ENCODE measurements at regions not wholly inside any gene's neighbourhood (a gene's known extent, or its start where the extent isn't known, plus 50 kb on each side); places are given as distances from the start of the nearest gene placed in this dataset.

DNA sequence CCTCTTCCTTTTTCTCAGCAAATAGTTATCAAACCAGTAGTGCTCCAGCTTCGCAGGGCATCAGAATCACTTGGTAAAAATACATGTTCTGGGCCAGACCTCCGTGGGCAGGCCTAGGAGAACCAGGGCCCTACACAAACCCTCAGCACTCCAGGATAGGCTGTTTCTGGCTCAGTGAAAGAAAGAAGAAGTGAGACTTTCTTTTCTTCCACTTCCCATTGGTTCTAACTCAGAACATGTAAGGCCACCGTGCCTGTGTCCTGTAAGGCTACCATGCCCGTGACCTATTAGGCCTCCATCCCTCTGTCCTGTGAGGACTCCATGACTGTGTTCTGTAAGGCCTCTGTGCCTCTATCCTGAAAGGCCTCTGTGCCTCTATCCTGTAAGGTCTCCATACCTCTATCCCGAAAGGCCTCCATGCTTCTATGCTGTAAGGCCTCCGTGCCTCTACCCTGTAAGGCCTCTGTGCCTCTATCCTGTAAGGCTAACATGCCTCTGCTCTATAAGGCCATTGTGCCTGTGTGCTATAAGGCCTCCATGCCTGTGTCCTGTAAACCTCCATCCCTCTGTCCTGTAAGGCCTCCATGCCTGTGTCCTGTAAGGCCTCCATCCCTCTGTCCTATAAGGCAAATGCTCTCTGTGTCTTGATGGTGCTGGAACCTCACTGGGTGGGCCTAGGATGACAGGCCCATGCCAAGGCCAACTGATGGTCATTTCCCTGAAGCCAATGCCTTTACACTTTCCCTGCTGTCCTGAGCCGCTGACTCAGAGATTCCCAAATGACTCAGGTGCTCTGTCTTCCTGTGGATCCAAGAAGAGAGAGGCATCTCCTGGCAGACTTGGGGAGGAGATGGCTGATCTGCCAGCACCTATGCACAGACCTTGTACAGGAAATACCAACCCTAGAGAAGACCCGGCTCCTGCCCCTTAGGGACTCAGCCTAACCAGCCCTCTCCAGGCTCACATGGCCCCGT lies 96.6 kb upstream of the CACUL1 start:
- H2AK5ac ChIP-seq (ENCODE audit: low read length), result no peak overlapping the region
- H3K9ac ChIP-seq (ENCODE audit: low read length), result no peak overlapping the region
- no peak overlapping the region for H3K14ac ChIP-seq (ENCODE audit: low read length)
- no peak overlapping the region for H2BK5ac ChIP-seq (ENCODE audit: low read depth, low read length, poor library complexity)
- no peak overlapping the region for H3K4me3 ChIP-seq (ENCODE audit: low read depth, low read length)
- no peak overlapping the region for H3K27ac ChIP-seq (ENCODE audit: low read depth, low read length)
- H2BK12ac ChIP-seq (ENCODE audit: low read length), result no peak overlapping the region
- no peak overlapping the region for H4K12ac ChIP-seq (ENCODE audit: low read depth, low read length)
- no peak overlapping the region for H2BK120ac ChIP-seq (ENCODE audit: insufficient read depth, low read length, poor library complexity)
- H3K23ac ChIP-seq (ENCODE audit: low read length), result no peak overlapping the region
- H3K18ac ChIP-seq (ENCODE audit: low read length), result no peak overlapping the region
- no peak overlapping the region for H3K4ac ChIP-seq (ENCODE audit: low read depth, low read length)
- H3K79me2 ChIP-seq (ENCODE audit: control insufficient read depth, insufficient read depth, low read length, poor library complexity), result no peaks in the 10 kb centered on the region
- no peaks in the 10 kb centered on the region for H3K36me3 ChIP-seq (ENCODE audit: control insufficient read depth in 1 of 2, insufficient read depth in 2 of 2, low read length in 2 of 2)
- H4K8ac ChIP-seq (ENCODE audit: low read depth, low read length), result no peak overlapping the region
- no peaks in the 10 kb centered on the region for H3K79me1 ChIP-seq (ENCODE audit: low read length)
- WGBS (ENCODE audit: extremely low coverage, insufficient coverage, insufficient read length), result no CpG with 5 or more reads among the region's 9 CpGs
- H3K4me1 ChIP-seq (ENCODE audit: control insufficient read depth in 1 of 2, insufficient read depth in 2 of 2, low read length in 2 of 2), result no peaks in the 10 kb centered on the region
- no peak for DNase-seq
- no peaks in the 10 kb centered on the region for H3K9me3 ChIP-seq (ENCODE audit: insufficient read depth, low read depth, low read length)
- no peak overlapping the region for H4K91ac ChIP-seq (ENCODE audit: low read depth, low read length)
- no peak overlapping the region for H2AFZ ChIP-seq (ENCODE audit: insufficient read depth, low read length, poor library complexity)
- H3K27me3 ChIP-seq (ENCODE audit: insufficient read depth, low read length), result no peaks in the 10 kb centered on the region
- no peak overlapping the region for H3K4me2 ChIP-seq (ENCODE audit: low read length)

DNA sequence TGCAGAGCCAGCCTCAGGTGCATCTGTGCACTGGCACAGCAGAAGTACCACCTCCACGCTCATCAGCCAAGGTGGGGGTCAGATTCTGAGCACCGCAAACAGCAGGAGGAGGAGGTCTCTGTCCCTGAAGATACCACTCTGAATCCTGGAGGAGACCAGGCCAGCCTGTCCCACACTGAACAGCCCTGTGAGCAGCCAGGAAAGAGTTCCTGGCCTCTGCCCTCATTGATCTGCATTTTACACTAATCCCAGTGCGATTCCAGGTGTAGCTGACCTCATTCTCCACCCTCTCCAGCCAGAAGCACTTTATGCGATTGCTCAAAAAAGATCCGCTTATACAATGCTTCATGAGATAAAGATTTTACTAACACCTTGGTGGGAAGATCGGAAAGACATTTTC lies 99.1 kb upstream of the CACUL1 start:
- H3K4me1 ChIP-seq (ENCODE audit: control insufficient read depth in 1 of 2, insufficient read depth in 2 of 2, low read length in 2 of 2), result no peaks in the 10 kb centered on the region

DNA sequence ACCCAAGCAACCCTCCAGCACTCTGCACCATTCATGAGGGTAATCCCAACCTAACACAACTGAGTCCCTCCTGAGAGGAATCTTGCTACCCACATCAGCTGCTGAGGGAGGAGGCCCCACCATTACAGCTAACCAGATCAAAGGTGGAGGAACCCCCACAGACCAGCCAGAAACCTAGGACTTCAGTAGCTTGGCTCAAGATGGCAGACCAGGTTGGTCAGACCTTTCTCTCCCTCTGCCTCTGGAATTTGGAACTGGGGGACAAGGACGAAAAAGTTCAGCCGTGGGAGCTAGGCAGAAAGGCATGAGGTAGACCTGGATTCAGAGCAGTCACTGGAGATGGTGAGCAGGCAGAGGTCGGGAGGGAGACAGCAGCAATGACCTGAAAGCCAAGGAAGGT lies 101.3 kb upstream of the CACUL1 start:
- Histone ChIP-seq H3K18ac (ENCODE audit: low read length) (no peak overlapping the region), H3K4me3 (ENCODE audit: low read depth, low read length) (peak overlapping the region; percentile 1), H3K9ac (ENCODE audit: low read length) (no peak overlapping the region), H4K12ac (ENCODE audit: low read depth, low read length) (no peak overlapping the region), H2BK12ac (ENCODE audit: low read length) (no peak overlapping the region), H3K36me3 (ENCODE audit: control insufficient read depth in 1 of 2, insufficient read depth in 2 of 2, low read length in 2 of 2) (no peaks in the 10 kb centered on the region), H3K14ac (ENCODE audit: low read length) (no peak overlapping the region), H3K79me2 (ENCODE audit: control insufficient read depth, insufficient read depth, low read length, poor library complexity) (no peaks in the 10 kb centered on the region), H2AK5ac (ENCODE audit: low read length) (no peak overlapping the region), H3K79me1 (ENCODE audit: low read length) (no peaks in the 10 kb centered on the region), H3K27me3 (ENCODE audit: insufficient read depth, low read length) (no peaks in the 10 kb centered on the region), H4K8ac (ENCODE audit: low read depth, low read length) (no peak overlapping the region), H2BK120ac (ENCODE audit: insufficient read depth, low read length, poor library complexity) (no peak overlapping the region), H3K4me2 (ENCODE audit: low read length) (no peak overlapping the region), H3K27ac (ENCODE audit: low read depth, low read length) (no peak overlapping the region), H2AFZ (ENCODE audit: insufficient read depth, low read length, poor library complexity) (no peak overlapping the region), H3K23ac (ENCODE audit: low read length) (no peak overlapping the region), H2BK5ac (ENCODE audit: low read depth, low read length, poor library complexity) (no peak overlapping the region), H3K4ac (ENCODE audit: low read depth, low read length) (no peak overlapping the region), H4K91ac (ENCODE audit: low read depth, low read length) (no peak overlapping the region), H3K4me1 (ENCODE audit: control insufficient read depth in 1 of 2, insufficient read depth in 2 of 2, low read length in 2 of 2) (no peaks in the 10 kb centered on the region), H3K9me3 (ENCODE audit: insufficient read depth, low read depth, low read length) (peaks cover 4% of the 10 kb centered on the region)
- no peak for DNase-seq
- no CpG with 5 or more reads among the region's 3 CpGs for WGBS (ENCODE audit: extremely low coverage, insufficient coverage, insufficient read length)

More for the DNA sequence above, 99.1 kb upstream of the CACUL1 start:
- no peak overlapping the region for H2BK12ac ChIP-seq (ENCODE audit: low read length)
- H3K27me3 ChIP-seq (ENCODE audit: insufficient read depth, low read length), result no peaks in the 10 kb centered on the region
- DNase-seq, result no peak
- H3K4ac ChIP-seq (ENCODE audit: low read depth, low read length), result no peak overlapping the region
- H2BK5ac ChIP-seq (ENCODE audit: low read depth, low read length, poor library complexity), result no peak overlapping the region
- no peak overlapping the region for H3K18ac ChIP-seq (ENCODE audit: low read length)
- H3K23ac ChIP-seq (ENCODE audit: low read length), result no peak overlapping the region
- H3K14ac ChIP-seq (ENCODE audit: low read length), result no peak overlapping the region
- no peak overlapping the region for H3K4me3 ChIP-seq (ENCODE audit: low read depth, low read length)
- H3K36me3 ChIP-seq (ENCODE audit: control insufficient read depth in 1 of 2, insufficient read depth in 2 of 2, low read length in 2 of 2), result no peaks in the 10 kb centered on the region
- H3K79me2 ChIP-seq (ENCODE audit: control insufficient read depth, insufficient read depth, low read length, poor library complexity), result no peaks in the 10 kb centered on the region
- no peak overlapping the region for H3K4me2 ChIP-seq (ENCODE audit: low read length)
- peaks cover 4% of the 10 kb centered on the region for H3K9me3 ChIP-seq (ENCODE audit: insufficient read depth, low read depth, low read length)
- no peak overlapping the region for H3K9ac ChIP-seq (ENCODE audit: low read length)
- no peak overlapping the region for H4K12ac ChIP-seq (ENCODE audit: low read depth, low read length)
- no peak overlapping the region for H2BK120ac ChIP-seq (ENCODE audit: insufficient read depth, low read length, poor library complexity)
- H2AFZ ChIP-seq (ENCODE audit: insufficient read depth, low read length, poor library complexity), result no peak overlapping the region
- H3K79me1 ChIP-seq (ENCODE audit: low read length), result no peaks in the 10 kb centered on the region
- H3K27ac ChIP-seq (ENCODE audit: low read depth, low read length), result no peak overlapping the region
- WGBS (ENCODE audit: extremely low coverage, insufficient coverage, insufficient read length), result no CpG with 5 or more reads among the region's 6 CpGs
- no peak overlapping the region for H4K91ac ChIP-seq (ENCODE audit: low read depth, low read length)
- H4K8ac ChIP-seq (ENCODE audit: low read depth, low read length), result no peak overlapping the region
- H2AK5ac ChIP-seq (ENCODE audit: low read length), result no peak overlapping the region

DNA sequence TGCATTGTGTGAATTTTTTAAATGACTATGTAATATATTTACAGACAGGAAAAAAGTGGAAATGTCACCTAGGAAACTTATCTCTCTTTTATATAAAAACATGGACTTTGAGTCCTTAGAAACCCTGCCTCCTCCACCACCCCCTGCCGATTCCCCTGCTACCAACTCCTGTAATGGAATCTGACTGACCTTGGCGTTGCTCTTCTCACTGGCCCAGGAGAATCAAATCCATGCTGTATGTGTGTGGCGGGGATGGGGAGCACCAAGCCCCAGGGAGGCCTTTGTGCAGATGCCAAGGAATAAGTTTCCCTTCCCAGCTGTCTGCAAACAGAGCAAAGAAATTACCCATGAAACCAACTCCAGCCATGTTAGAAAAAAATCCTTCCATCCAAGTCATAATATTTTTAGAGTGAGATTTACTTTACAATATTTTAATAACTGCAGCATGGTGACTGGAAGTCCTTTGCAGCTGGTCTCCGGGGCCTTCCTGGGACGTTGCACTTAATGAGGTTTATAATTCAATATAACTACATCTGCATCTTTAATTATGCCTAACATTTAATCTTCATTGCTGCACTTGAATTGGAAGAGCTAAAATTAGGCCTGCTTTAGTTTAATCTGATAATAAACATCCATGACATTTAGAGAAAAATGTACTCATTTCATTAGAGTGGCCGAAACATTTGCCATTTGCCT lies 111.4 kb upstream of the CACUL1 start:
- DNase-seq, result no peak
- Histone ChIP-seq H3K23ac (ENCODE audit: low read length) (peak overlapping the region; percentile 15), H3K4me1 (ENCODE audit: control insufficient read depth in 1 of 2, insufficient read depth in 2 of 2, low read length in 2 of 2) (peaks cover 4% of the 10 kb centered on the region in 2 experiments), H3K4me2 (ENCODE audit: low read length) (no peak overlapping the region), H3K14ac (ENCODE audit: low read length) (no peak overlapping the region), H2BK12ac (ENCODE audit: low read length) (no peak overlapping the region), H3K9ac (ENCODE audit: low read length) (no peak overlapping the region), H3K36me3 (ENCODE audit: control insufficient read depth in 1 of 2, insufficient read depth in 2 of 2, low read length in 2 of 2) (no peaks in the 10 kb centered on the region), H2BK5ac (ENCODE audit: low read depth, low read length, poor library complexity) (no peak overlapping the region), H3K27ac (ENCODE audit: low read depth, low read length) (no peak overlapping the region), H3K27me3 (ENCODE audit: insufficient read depth, low read length) (no peaks in the 10 kb centered on the region), H2AK5ac (ENCODE audit: low read length) (no peak overlapping the region), H4K8ac (ENCODE audit: low read depth, low read length) (no peak overlapping the region), H3K4ac (ENCODE audit: low read depth, low read length) (no peak overlapping the region), H3K79me2 (ENCODE audit: control insufficient read depth, insufficient read depth, low read length, poor library complexity) (no peaks in the 10 kb centered on the region), H2BK120ac (ENCODE audit: insufficient read depth, low read length, poor library complexity) (no peak overlapping the region), H3K9me3 (ENCODE audit: insufficient read depth, low read depth, low read length) (no peaks in the 10 kb centered on the region), H3K79me1 (ENCODE audit: low read length) (no peaks in the 10 kb centered on the region), H3K18ac (ENCODE audit: low read length) (no peak overlapping the region), H3K4me3 (ENCODE audit: low read depth, low read length) (no peak overlapping the region), H2AFZ (ENCODE audit: insufficient read depth, low read length, poor library complexity) (no peak overlapping the region), H4K91ac (ENCODE audit: low read depth, low read length) (no peak overlapping the region), H4K12ac (ENCODE audit: low read depth, low read length) (no peak overlapping the region)
- no CpG with 5 or more reads among the region's 6 CpGs for WGBS (ENCODE audit: extremely low coverage, insufficient coverage, insufficient read length)

Data from trophoblast cell (in vitro differentiated cells and primary cell).